ACC112 (cell line): ENCODE measurements at regions not wholly inside any gene's neighbourhood (a gene's known extent, or its start where the extent isn't known, plus 50 kb on each side); places are given as distances from the start of the nearest gene placed in this dataset.

Source experiments
- H2AFZ ChIP-seq: fragments of 200-600 bp; sonication (generic); one replicate; pipeline ENCODE4 v1.6.0; 2017; ENCODE audit warnings: antibody characterized with exemption, low read length; ENCODE audit not compliant: unreplicated experiment
- H3K27ac ChIP-seq: fragments of 200-600 bp; sonication (generic); 2 replicates; pipeline ENCODE4 v1.5.1; 2014; ENCODE audit warnings: low read depth, mild to moderate bottlenecking, antibody characterized with exemption, low read length, moderate library complexity
- H3K27me3 ChIP-seq: fragments of 200-600 bp; sonication (generic); 2 replicates; pipeline ENCODE4 v1.6.1; 2014; ENCODE audit warnings: mild to moderate bottlenecking, antibody characterized with exemption, low read length, moderate library complexity, mixed read lengths; ENCODE audit not compliant: insufficient read depth
- H3K36me3 ChIP-seq: fragments of 200-600 bp; sonication (generic); 2 replicates; pipeline ENCODE4 v1.6.1; 2016; ENCODE audit warnings: mild to moderate bottlenecking, antibody characterized with exemption, low read length, moderate library complexity, mixed read lengths; ENCODE audit not compliant: insufficient read depth
- H3K4me1 ChIP-seq: fragments of 200-600 bp; sonication (generic); one replicate; pipeline ENCODE4 v1.6.1; 2016; ENCODE audit warnings: low read length, mixed read lengths; ENCODE audit not compliant: insufficient read depth, unreplicated experiment, control insufficient read depth
- H3K4me3 ChIP-seq: fragments of 200-600 bp; sonication (generic); 2 replicates; pipeline ENCODE4 v1.5.1; 2014; ENCODE audit warnings: mild to moderate bottlenecking, low read depth, low read length
- H3K79me2 ChIP-seq: fragments of 200-600 bp; sonication (generic); one replicate; pipeline ENCODE4 v1.6.0; 2016; ENCODE audit warnings: low read length; ENCODE audit not compliant: control insufficient read depth, unreplicated experiment, insufficient read depth

GRCh38 chr9:129486756-129487657 lies 133.9 kb downstream of the C9orf50 start:
- H3K79me2 ChIP-seq: peaks cover 29% of the 10 kb centered on the region
- peaks cover 80% of the 10 kb centered on the region for H3K4me1 ChIP-seq
- no peaks in the 10 kb centered on the region for H3K27me3 ChIP-seq
- no peaks in the 10 kb centered on the region for H3K36me3 ChIP-seq
- peak overlapping the region; percentile 99 for H3K27ac ChIP-seq
- H3K4me3 ChIP-seq: no peak overlapping the region; the same call in 1 of the 2 replicates
- H2AFZ ChIP-seq: no peak overlapping the region

- Histone ChIP-seq H3K36me3 (no peaks in the 10 kb centered on the region), H3K4me3 (no peak overlapping the region), H3K27ac (peak overlapping the region; percentile 99), H3K27me3 (no peaks in the 10 kb centered on the region), H3K4me1 (peaks cover 81% of the 10 kb centered on the region), H2AFZ (no peak overlapping the region), H3K79me2 (peaks cover 14% of the 10 kb centered on the region)
These were observed 135.6 kb downstream of the C9orf50 start for GRCh38 chr9:129485145-129485774.

- Histone ChIP-seq H3K27ac (peak overlapping the region; percentile 99), H3K4me3 (peak overlapping the region; percentile 68), H3K4me1 (peaks cover 74% of the 10 kb centered on the region), H2AFZ (no peak overlapping the region), H3K79me2 (peaks cover 6% of the 10 kb centered on the region), H3K36me3 (no peaks in the 10 kb centered on the region), H3K27me3 (no peaks in the 10 kb centered on the region)
These were observed 136.4 kb downstream of the C9orf50 start for GRCh38 chr9:129484352-129485000.

- Histone ChIP-seq H3K79me2 (peaks cover 6% of the 10 kb centered on the region), H3K36me3 (no peaks in the 10 kb centered on the region), H2AFZ (no peak overlapping the region), H3K27ac (peak overlapping the region; percentile 99), H3K4me3 (peak overlapping the region; percentile 68), H3K4me1 (peaks cover 69% of the 10 kb centered on the region), H3K27me3 (no peaks in the 10 kb centered on the region)
These were observed 137.2 kb downstream of the C9orf50 start for GRCh38 chr9:129483415-129484351.

- no peaks in the 10 kb centered on the region for H3K27me3 ChIP-seq
- H2AFZ ChIP-seq: no peak overlapping the region
- peaks cover 65% of the 10 kb centered on the region for H3K4me1 ChIP-seq
- peaks cover 6% of the 10 kb centered on the region for H3K79me2 ChIP-seq
- H3K36me3 ChIP-seq: no peaks in the 10 kb centered on the region
- H3K27ac ChIP-seq: peak overlapping the region; percentile 99
- peak overlapping the region; percentile 68 for H3K4me3 ChIP-seq
These were observed 138.1 kb downstream of the C9orf50 start for GRCh38 chr9:129482521-129483414.

- H3K79me2 ChIP-seq: peaks cover 6% of the 10 kb centered on the region
- H3K36me3 ChIP-seq: no peaks in the 10 kb centered on the region
- peak overlapping the region; percentile 68 for H3K4me3 ChIP-seq
- peaks cover 62% of the 10 kb centered on the region for H3K4me1 ChIP-seq
- peak overlapping the region; percentile 99 for H3K27ac ChIP-seq
- H2AFZ ChIP-seq: no peak overlapping the region
- no peaks in the 10 kb centered on the region for H3K27me3 ChIP-seq
These were observed 138.9 kb downstream of the C9orf50 start for GRCh38 chr9:129481810-129482511.

- Histone ChIP-seq H2AFZ (no peak overlapping the region), H3K4me3 (peak overlapping the region; percentile 68; the same call in 1 of the 2 replicates), H3K79me2 (peaks cover 6% of the 10 kb centered on the region), H3K27me3 (no peaks in the 10 kb centered on the region), H3K36me3 (no peaks in the 10 kb centered on the region), H3K4me1 (peaks cover 62% of the 10 kb centered on the region), H3K27ac (peak overlapping the region; percentile 99)
These were observed 139.5 kb downstream of the C9orf50 start for GRCh38 chr9:129481424-129481809.

- H3K36me3 ChIP-seq: no peaks in the 10 kb centered on the region
- H3K27me3 ChIP-seq: no peaks in the 10 kb centered on the region
- no peak overlapping the region for H2AFZ ChIP-seq
- no peak overlapping the region for H3K27ac ChIP-seq
- peaks cover 57% of the 10 kb centered on the region for H3K4me1 ChIP-seq
- H3K4me3 ChIP-seq: no peak overlapping the region
- H3K79me2 ChIP-seq: peaks cover 6% of the 10 kb centered on the region
These were observed 140.2 kb downstream of the C9orf50 start for GRCh38 chr9:129480745-129481144.

GRCh38 chr9:129480227-129480626 lies 140.7 kb downstream of the C9orf50 start:
- H3K27me3 ChIP-seq: no peaks in the 10 kb centered on the region
- no peaks in the 10 kb centered on the region for H3K36me3 ChIP-seq
- no peak overlapping the region for H3K27ac ChIP-seq
- H3K79me2 ChIP-seq: peaks cover 6% of the 10 kb centered on the region
- H3K4me3 ChIP-seq: no peak overlapping the region
- no peak overlapping the region for H2AFZ ChIP-seq
- peaks cover 52% of the 10 kb centered on the region for H3K4me1 ChIP-seq
